Erythroblast (primary cell): ENCODE measurements at regions not wholly inside any gene's neighbourhood (a gene's known extent, or its start where the extent isn't known, plus 50 kb on each side); places are given as distances from the start of the nearest gene placed in this dataset.

ENCODE experiments used
- GATA1 ChIP-seq: IDR thresholded peaks from 2 replicates; pipeline ENCODE4 v1.6.1; 2011; ENCODE audit warnings: low read depth, mild to moderate bottlenecking, control low read depth, low read length, moderate library complexity
- POLR2A ChIP-seq: IDR thresholded peaks from 2 replicates; pipeline ENCODE4 v1.6.1; 2011; ENCODE audit warnings: mild to moderate bottlenecking, low read length

- TF ChIP-seq POLR2A (no peak), GATA1 (no peak)
Measured at GRCh38 chrX:10028283-10029104, 61.3 kb downstream of the CLDN34 start.
